Breast epithelium (tissue), 3 donors: ENCODE measurements at regions not wholly inside any gene's neighbourhood (a gene's known extent, or its start where the extent isn't known, plus 50 kb on each side); places are given as distances from the start of the nearest gene placed in this dataset.

Source experiments
- POLR2A ChIP-seq: fragments of 450-650 bp; IDR thresholded peaks from one replicate; pipeline ENCODE4 v1.6.1; 2016; ENCODE audit warnings: antibody characterized with exemption, mild to moderate bottlenecking, moderate library complexity
- POLR2AphosphoS5 ChIP-seq, 3 donors: sonication (generic); formaldehyde crosslinking; IDR thresholded peaks; one replicate each; pipeline ENCODE4 v1.6.1; 2017; ENCODE audit warnings: antibody characterized with exemption in 3 of 3
- TF ChIP-seq, protein P1 (sequence below), 3 donors: fragments of 450-650 bp; IDR thresholded peaks; one replicate each; pipeline ENCODE4 v1.5.1; 2016 to 2017; ENCODE audit warnings: antibody characterized with exemption in 3 of 3, mild to moderate bottlenecking in 3 of 3, moderate library complexity in 3 of 3

DNA sequence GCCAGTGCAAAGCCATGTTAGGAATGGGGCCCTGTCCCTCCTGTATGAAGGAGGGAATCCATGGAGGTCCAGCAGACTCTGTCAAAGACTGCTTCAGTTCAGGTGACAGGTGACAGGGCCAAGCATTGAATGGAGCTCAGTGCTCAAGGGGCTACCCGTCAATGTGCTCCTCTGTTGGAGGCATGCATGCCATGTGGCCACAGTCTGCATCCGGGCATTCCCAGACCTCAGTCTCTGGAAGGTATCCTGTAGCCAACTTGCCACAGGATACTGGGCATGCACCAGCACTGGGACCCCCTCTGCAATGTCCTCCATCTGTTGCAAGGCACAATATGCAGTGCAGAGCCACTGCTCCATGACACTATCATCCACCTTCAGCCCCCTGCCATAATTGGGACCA lies 136.1 kb upstream of the GATB start:
- TF ChIP-seq, protein P1, sequence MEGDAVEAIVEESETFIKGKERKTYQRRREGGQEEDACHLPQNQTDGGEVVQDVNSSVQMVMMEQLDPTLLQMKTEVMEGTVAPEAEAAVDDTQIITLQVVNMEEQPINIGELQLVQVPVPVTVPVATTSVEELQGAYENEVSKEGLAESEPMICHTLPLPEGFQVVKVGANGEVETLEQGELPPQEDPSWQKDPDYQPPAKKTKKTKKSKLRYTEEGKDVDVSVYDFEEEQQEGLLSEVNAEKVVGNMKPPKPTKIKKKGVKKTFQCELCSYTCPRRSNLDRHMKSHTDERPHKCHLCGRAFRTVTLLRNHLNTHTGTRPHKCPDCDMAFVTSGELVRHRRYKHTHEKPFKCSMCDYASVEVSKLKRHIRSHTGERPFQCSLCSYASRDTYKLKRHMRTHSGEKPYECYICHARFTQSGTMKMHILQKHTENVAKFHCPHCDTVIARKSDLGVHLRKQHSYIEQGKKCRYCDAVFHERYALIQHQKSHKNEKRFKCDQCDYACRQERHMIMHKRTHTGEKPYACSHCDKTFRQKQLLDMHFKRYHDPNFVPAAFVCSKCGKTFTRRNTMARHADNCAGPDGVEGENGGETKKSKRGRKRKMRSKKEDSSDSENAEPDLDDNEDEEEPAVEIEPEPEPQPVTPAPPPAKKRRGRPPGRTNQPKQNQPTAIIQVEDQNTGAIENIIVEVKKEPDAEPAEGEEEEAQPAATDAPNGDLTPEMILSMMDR (IDR thresholded peaks at IDR 0.05) = no peak
- TF ChIP-seq POLR2A = no peak
- TF ChIP-seq POLR2AphosphoS5 (IDR thresholded peaks at IDR 0.05) = no peak
